ENCODE measurements at regions not wholly inside any gene's neighbourhood (a gene's known extent, or its start where the extent isn't known, plus 50 kb on each side); places are given as distances from the start of the nearest gene placed in this dataset.

- TF ChIP-seq CTCF (IDR thresholded peaks at IDR 0.05): no peak
- TF ChIP-seq POLR2AphosphoS5 (IDR thresholded peaks at IDR 0.05): no peak
- no peak for TF ChIP-seq POLR2A (IDR thresholded peaks at IDR 0.05)
These were observed 121.3 kb upstream of the PNPLA4 start for GRCh38 chrX:8048466-8048865.

Data from breast epithelium (tissue), 3 donors.